ENCODE measurements at regions not wholly inside any gene's neighbourhood (a gene's known extent, or its start where the extent isn't known, plus 50 kb on each side); places are given as distances from the start of the nearest gene placed in this dataset.

DNA sequence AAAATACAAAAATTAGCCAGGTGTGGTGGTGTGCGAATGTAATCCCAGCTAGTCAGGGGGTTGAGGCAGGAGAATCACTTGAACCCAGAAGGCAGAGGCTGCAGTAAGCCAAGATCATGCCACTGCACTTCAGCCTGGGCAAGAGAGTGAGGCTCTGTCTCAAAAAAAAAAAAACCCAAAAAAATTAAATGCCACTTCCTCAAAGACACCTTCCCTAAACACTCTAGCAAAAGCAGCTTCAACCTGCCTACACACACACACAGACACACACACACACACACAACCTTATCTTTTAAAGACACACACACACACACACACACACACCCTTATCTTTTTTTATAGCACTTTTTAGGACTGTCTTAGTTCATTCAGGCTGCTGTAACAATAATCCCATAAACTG lies 201.7 kb upstream of the PSMD7 start:
- Histone ChIP-seq H3K9me3 (no peaks in the 10 kb centered on the region), H3K4me1 (no peaks in the 10 kb centered on the region), H3K4me3 (no peak overlapping the region), H3K27ac (no peak overlapping the region), H3K27me3 (no peaks in the 10 kb centered on the region), H3K36me3 (no peaks in the 10 kb centered on the region)
- DNase-seq: no peak
- TF ChIP-seq POLR2A (IDR thresholded peaks at IDR 0.05): no peak
- TF ChIP-seq, protein P1, sequence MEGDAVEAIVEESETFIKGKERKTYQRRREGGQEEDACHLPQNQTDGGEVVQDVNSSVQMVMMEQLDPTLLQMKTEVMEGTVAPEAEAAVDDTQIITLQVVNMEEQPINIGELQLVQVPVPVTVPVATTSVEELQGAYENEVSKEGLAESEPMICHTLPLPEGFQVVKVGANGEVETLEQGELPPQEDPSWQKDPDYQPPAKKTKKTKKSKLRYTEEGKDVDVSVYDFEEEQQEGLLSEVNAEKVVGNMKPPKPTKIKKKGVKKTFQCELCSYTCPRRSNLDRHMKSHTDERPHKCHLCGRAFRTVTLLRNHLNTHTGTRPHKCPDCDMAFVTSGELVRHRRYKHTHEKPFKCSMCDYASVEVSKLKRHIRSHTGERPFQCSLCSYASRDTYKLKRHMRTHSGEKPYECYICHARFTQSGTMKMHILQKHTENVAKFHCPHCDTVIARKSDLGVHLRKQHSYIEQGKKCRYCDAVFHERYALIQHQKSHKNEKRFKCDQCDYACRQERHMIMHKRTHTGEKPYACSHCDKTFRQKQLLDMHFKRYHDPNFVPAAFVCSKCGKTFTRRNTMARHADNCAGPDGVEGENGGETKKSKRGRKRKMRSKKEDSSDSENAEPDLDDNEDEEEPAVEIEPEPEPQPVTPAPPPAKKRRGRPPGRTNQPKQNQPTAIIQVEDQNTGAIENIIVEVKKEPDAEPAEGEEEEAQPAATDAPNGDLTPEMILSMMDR (IDR thresholded peaks at IDR 0.05): no peak

DNA sequence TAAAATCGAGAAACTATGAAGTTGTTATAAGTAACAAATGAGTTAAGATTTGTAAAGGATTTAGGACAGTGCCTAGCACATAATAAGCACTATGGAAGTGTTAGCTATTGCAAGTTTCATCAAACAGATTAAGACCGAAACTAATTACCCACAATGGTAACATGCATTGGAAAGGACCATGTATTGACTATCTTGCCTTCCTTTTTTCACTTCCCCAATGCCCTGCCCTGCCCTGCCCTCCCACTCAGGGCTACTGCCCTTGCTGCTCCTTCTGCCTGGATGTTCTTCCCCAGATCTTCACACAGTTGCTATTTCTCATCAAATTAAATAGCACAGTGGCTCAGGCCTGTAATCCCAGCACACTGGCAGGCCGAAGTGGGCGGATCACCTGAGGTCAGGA lies 202.1 kb upstream of the PSMD7 start:
- DNase-seq: no peak
- H3K27ac ChIP-seq: no peak overlapping the region
- no peaks in the 10 kb centered on the region for H3K27me3 ChIP-seq
- H3K9me3 ChIP-seq: no peaks in the 10 kb centered on the region
- no peaks in the 10 kb centered on the region for H3K36me3 ChIP-seq
- no peaks in the 10 kb centered on the region for H3K4me1 ChIP-seq
- H3K4me3 ChIP-seq: no peak overlapping the region
- TF ChIP-seq, protein P1 (IDR thresholded peaks at IDR 0.05): no peak
- TF ChIP-seq POLR2A (IDR thresholded peaks at IDR 0.05): no peak

DNA sequence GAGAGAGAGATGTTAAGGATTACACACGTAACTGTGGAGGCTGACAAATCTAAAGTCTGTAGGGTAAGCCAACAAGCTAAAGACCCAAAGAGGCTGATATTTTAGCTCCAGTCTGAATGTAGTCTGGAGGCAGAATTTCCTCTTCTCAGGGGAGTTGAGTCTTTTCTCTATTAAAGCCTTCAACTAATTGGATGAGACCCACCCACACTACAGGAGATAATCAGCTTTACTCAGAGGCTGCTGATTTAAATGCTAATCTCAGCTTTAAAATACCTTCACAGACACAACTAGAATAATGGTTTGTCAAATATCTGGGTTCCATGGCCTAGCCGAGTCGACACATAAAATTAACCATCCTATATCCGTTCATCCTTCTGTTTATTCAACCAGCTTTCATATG lies 204.3 kb upstream of the PSMD7 start:
- no peak for DNase-seq
- no peaks in the 10 kb centered on the region for H3K4me1 ChIP-seq
- no peaks in the 10 kb centered on the region for H3K27me3 ChIP-seq
- no peak overlapping the region for H3K27ac ChIP-seq
- no peak overlapping the region for H3K4me3 ChIP-seq
- no peaks in the 10 kb centered on the region for H3K36me3 ChIP-seq
- TF ChIP-seq POLR2A (IDR thresholded peaks at IDR 0.05): no peak
- TF ChIP-seq, protein P1 (IDR thresholded peaks at IDR 0.05): no peak
- H3K9me3 ChIP-seq: no peaks in the 10 kb centered on the region

DNA sequence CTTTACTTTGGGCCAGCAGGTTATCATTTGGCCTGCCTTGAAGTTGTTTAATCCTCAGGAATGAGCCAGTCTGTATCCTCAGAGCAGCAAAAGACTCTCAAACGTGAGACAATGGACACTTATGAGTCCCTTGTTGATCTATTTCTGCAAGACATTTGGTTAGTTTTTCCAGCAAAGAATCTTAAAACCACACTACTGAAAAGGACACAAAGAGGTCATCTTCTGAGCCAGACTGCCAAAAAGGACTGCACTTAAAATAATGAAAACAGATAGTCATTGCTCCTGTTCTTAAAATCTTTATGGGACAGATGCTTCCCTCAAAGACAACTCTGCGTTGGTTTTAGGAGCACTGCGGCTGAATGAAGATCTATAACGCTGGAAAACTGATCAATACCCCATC lies 205.7 kb upstream of the PSMD7 start:
- Histone ChIP-seq H3K36me3 (no peaks in the 10 kb centered on the region), H3K27ac (no peak overlapping the region), H3K9me3 (no peaks in the 10 kb centered on the region), H3K4me1 (no peaks in the 10 kb centered on the region), H3K27me3 (no peaks in the 10 kb centered on the region), H3K4me3 (no peak overlapping the region)
- DNase-seq: no peak
- TF ChIP-seq, protein P1 (IDR thresholded peaks at IDR 0.05): no peak
- no peak for TF ChIP-seq POLR2A (IDR thresholded peaks at IDR 0.05)

DNA sequence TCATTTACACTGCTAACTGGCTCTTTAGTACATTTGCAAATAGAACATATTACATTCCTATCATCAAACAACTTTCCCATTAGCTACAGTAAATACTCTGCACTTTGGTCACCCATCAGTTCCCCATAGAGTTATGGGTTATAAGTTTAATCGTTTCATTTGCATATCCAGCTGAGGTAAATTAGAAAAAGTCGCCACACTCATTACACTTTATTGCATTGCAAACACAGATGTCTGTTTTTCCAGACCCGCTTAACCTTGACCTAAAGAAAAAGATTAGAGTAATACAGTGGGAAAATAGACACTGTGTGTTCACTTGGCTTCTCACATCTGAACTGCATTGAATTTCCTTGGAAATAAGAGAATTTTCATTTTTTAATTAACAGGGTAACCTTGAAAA lies 213.1 kb upstream of the PSMD7 start:
- H3K4me3 ChIP-seq: no peak overlapping the region
- H3K9me3 ChIP-seq: no peaks in the 10 kb centered on the region
- DNase-seq: no peak
- no peaks in the 10 kb centered on the region for H3K36me3 ChIP-seq
- H3K4me1 ChIP-seq: no peaks in the 10 kb centered on the region
- no peak overlapping the region for H3K27ac ChIP-seq
- H3K27me3 ChIP-seq: no peaks in the 10 kb centered on the region
- TF ChIP-seq, protein P1 (IDR thresholded peaks at IDR 0.05): no peak
- no peak for TF ChIP-seq POLR2A (IDR thresholded peaks at IDR 0.05)

DNA sequence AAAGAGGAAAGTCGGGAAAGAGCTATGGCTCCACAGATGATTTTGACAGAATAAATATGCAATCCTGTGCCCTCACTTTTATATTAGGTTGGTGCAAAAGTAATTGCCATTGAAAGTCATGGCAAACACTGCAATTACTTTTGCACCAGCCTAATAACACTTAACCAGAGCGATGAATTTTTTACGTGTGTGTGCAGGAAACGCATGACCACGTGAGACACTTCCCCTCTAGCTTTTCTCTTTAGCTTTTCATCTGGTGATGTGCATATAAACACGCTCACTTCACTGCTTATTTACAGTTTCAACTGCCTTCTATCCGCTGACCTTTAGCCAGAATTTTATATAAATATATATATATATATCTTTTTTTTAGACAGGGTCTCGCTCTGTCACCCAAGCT lies 216.3 kb upstream of the PSMD7 start:
- Histone ChIP-seq H3K9me3 (no peaks in the 10 kb centered on the region), H3K27me3 (no peaks in the 10 kb centered on the region), H3K36me3 (no peaks in the 10 kb centered on the region), H3K4me1 (no peaks in the 10 kb centered on the region), H3K4me3 (no peak overlapping the region), H3K27ac (no peak overlapping the region)
- TF ChIP-seq POLR2A (IDR thresholded peaks at IDR 0.05): no peak
- TF ChIP-seq, protein P1 (IDR thresholded peaks at IDR 0.05): no peak
- no peak for DNase-seq
